Astrocyte of the spinal cord (primary cell): ENCODE measurements at regions not wholly inside any gene's neighbourhood (a gene's known extent, or its start where the extent isn't known, plus 50 kb on each side); places are given as distances from the start of the nearest gene placed in this dataset.

Experiments used
- DNase-seq: peaks from one replicate; pipeline ENCODE4 v3.0.0; 2011; ENCODE audit warnings: low read depth, low spot score
- H3K4me3 ChIP-seq: 2 replicates; pipeline ENCODE4 v1.5.1; 2011; ENCODE audit warnings: low read depth, mild to moderate bottlenecking, low read length, moderate library complexity
- CTCF ChIP-seq: IDR thresholded peaks from 2 replicates; pipeline ENCODE4 v1.5.1; 2012; ENCODE audit warnings: low read depth, mild to moderate bottlenecking, low read length, inconsistent platforms
- in situ Hi-C: cut with HindIII; loops from 2 replicates; pipeline ENCODE4 v1.10.0; 2017; ENCODE audit warnings: low sequenced_read_pairs

DNA sequence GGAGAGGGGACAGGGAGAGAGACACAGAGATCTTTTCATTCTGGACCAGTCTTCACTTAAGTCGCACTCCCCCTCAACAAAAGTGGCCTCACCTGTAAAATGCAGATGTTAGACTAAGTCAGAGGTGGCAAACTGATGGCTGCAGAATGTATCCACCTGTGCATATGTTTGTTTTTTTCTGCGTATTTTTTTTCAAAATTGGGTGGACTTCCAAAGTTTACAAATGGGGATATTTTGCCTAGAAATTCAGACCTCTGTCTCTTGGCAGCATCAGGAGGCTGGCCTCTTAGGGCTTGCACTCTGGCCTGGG is 525.0 kb downstream of the MATN1 start:
- in situ Hi-C loops, result no loop called here

DNA sequence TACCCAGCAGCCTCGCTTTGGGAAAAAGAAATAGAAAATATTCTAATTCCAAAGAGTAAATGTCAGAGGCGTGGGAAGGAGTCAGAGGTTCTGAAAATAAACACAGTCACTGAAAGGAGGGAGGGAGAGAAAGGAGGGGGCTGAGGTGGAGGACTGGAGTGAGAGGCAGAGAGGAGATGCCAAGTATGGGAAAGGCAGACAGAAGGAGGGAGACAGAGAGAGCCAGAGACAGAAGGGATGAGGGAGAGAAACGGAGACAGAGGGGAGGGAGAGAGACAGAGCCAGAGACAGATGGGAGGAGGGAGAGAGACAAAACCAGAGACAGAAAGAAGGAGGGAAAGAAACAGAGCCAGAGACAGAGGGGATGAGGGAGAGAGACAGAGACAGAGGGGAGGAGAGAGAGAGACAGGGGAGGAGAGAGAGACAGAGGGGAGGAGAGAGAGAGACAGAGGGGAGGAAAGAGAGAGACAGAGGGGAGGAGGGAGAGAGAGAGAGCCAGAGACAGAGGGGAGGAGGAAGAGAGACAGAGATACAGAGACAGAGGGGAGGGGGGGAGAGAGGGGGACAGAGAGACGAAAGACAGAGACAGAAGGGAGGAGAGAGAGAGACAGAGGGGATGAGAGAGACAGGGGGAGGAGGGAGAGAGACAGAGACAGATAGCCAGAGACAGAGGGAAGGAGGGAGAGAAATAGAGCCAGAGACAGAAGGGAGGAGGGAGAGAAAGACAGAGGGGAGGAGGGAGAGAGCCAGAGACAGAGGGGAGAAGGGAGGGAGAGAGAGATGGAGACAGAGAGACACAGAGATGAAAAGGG is 525.5 kb downstream of the MATN1 start:
- in situ Hi-C loops, result no loop called here
- no peak for DNase-seq
- H3K4me3 ChIP-seq, result no peak overlapping the region
- TF ChIP-seq CTCF, result no peak

More for the DNA sequence above, 525.0 kb downstream of the MATN1 start:
- TF ChIP-seq CTCF, result no peak
- DNase-seq, result no peak
- no peak overlapping the region for H3K4me3 ChIP-seq

- in situ Hi-C loops, result no loop called here
- TF ChIP-seq CTCF, result no peak
- H3K4me3 ChIP-seq, result no peak overlapping the region
- DNase-seq, result no peak
These were observed 526.3 kb downstream of the MATN1 start for GRCh38 chr1:30196872-30197638.

DNA sequence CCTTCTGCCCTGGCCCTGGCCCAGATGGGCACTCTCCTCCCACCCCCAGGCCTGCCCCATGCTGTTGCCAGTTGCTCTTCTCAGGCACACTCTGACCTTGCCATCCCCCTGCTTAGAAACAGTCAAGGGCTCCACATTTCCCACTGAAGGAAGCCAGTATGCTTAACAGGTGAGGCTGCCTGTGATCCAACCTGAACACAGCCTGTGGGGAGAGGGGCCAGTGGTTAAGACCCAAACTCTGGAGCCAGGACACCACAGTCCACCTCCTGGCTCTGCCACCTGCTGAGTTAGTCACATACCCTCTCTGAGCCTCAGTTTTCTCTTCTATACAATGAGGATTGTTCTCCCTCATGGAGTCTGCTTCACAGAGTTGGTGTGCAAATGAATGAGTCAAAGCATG is 526.9 kb downstream of the MATN1 start:
- in situ Hi-C loops, result no loop called here
- TF ChIP-seq CTCF, result no peak
- no peak overlapping the region for H3K4me3 ChIP-seq
- DNase-seq, result no peak

GRCh38 chr1:30195424-30196134 is 527.8 kb downstream of the MATN1 start:
- in situ Hi-C loops, result no loop called here
- H3K4me3 ChIP-seq, result no peak overlapping the region
- no peak for DNase-seq
- TF ChIP-seq CTCF, result no peak

DNA sequence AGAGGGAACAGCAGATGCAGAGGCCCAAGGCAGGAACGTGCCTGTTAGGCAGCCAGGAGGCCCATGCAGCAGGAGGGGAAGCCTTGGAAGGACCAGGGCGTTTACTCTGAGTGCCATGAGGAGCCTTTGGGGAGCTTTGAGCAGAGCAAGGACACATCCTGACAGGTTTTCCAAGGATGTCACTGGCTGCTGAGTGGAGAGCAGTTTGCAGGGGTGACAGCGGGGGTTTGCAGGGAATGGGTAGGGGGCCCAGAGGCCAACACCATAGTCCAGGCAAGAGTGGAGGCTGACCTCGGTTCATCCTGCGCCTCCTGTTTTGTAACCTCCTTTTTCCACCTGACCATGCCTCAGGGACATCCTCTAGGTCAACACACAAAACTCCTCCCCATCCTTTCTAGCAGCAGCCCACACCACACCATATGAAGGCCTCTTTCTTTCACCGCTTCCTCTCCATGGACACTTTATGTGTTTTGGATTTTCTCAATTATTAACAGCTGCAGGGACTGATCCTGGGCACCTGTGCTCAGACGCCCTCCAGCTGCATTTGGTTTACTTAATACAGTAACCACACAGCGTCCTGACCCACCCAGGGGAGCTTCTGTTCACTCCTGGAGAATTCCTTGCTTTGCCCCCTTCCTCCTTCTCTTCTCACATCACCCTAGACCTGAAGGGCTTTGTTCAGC is 528.5 kb downstream of the MATN1 start:
- no peak overlapping the region for H3K4me3 ChIP-seq
- TF ChIP-seq CTCF, result no peak
- in situ Hi-C loops, result no loop called here
- no peak for DNase-seq
